OCI-LY3 (cell line): ENCODE measurements at regions not wholly inside any gene's neighbourhood (a gene's known extent, or its start where the extent isn't known, plus 50 kb on each side); places are given as distances from the start of the nearest gene placed in this dataset.
"Not testable (repeated sequence)": the region's sequence is repeated elsewhere in the genome, so short reads cannot be mapped to it uniquely, and the experiment has no call there.

Experiments
- CTCF ChIP-seq: fragments of 200-600, 300-600 bp; sonication (generic); IDR thresholded peaks from 2 replicates; pipeline ENCODE4 v1.5.1; 2014; ENCODE audit warnings: antibody characterized with exemption, low read length, low read depth
- EZH2phosphoT487 ChIP-seq: fragments of 200-600 bp; shearing (Covaris generic); IDR thresholded peaks from 2 replicates; pipeline ENCODE4 v1.6.1; 2018; ENCODE audit warnings: antibody characterized with exemption, mixed run types, low read depth

GRCh38 chr3:134096214-134096613 lies 66.5 kb upstream of the SLCO2A1 start:
- TF ChIP-seq EZH2phosphoT487, CTCF: not testable (repeated sequence)
